Smooth muscle cell (in vitro differentiated cells): ENCODE measurements at regions not wholly inside any gene's neighbourhood (a gene's known extent, or its start where the extent isn't known, plus 50 kb on each side); places are given as distances from the start of the nearest gene placed in this dataset.

ENCODE experiments used
- DNase-seq: peaks from one replicate; lab custom pipeline; 2025; ENCODE audit not compliant: unreplicated experiment; lab: John Stamatoyannopoulos, UW
- H2AFZ ChIP-seq: fragments of 200-600 bp; sonication (generic); 2 replicates; pipeline ENCODE4 v1.6.0; 2016; ENCODE audit warnings: antibody characterized with exemption, low read depth, mild to moderate bottlenecking
- H3F3A ChIP-seq: fragments of 200-600 bp; sonication (generic); 2 replicates; pipeline ENCODE4 v1.6.0; 2017; ENCODE audit warnings: antibody characterized with exemption, low read depth
- H3K27ac ChIP-seq: fragments of 200-600 bp; sonication (generic); 2 replicates; pipeline ENCODE4 v1.5.1; 2016; ENCODE audit warnings: low read depth, mild to moderate bottlenecking
- H3K27me3 ChIP-seq: fragments of 200-600 bp; sonication (generic); 2 replicates; pipeline ENCODE4 v1.6.1; 2016; ENCODE audit warnings: low read depth, mild to moderate bottlenecking
- H3K36me3 ChIP-seq: fragments of 200-600 bp; sonication (generic); 2 replicates; pipeline ENCODE4 v1.5.1; 2016; ENCODE audit warnings: low read depth
- H3K4me1 ChIP-seq: fragments of 200-600 bp; sonication (generic); 2 replicates; pipeline ENCODE4 v1.5.1; 2016; ENCODE audit warnings: low read depth
- H3K4me2 ChIP-seq: fragments of 200-600 bp; sonication (generic); 2 replicates; pipeline ENCODE4 v1.6.0; 2016; ENCODE audit warnings: mild to moderate bottlenecking
- H3K4me3 ChIP-seq: fragments of 200-600 bp; sonication (generic); 2 replicates; pipeline ENCODE4 v1.5.1; 2016; ENCODE audit warnings: mild to moderate bottlenecking
- H3K79me2 ChIP-seq: fragments of 200-600 bp; sonication (generic); 2 replicates; pipeline ENCODE4 v1.6.0; 2016; ENCODE audit warnings: low read depth, mild to moderate bottlenecking
- H3K9ac ChIP-seq: fragments of 200-600 bp; sonication (generic); 2 replicates; pipeline ENCODE4 v1.6.0; 2016; ENCODE audit warnings: low read depth
- H3K9me3 ChIP-seq: fragments of 200-600 bp; sonication (generic); replicated peaks from 2 replicates; pipeline ENCODE4 v1.5.1; 2016; ENCODE audit warnings: low read depth
- H4K20me1 ChIP-seq: fragments of 200-600 bp; sonication (generic); 2 replicates; pipeline ENCODE4 v1.6.0; 2016; ENCODE audit warnings: low read depth
- WGBS: methylation state at CpG from one replicate; pipeline ENCODE4 v1.1.7; 2016; ENCODE audit warnings: low lambda C conversion rate; 5-methylcytosine and 5-hydroxymethylcytosine counted together
- TF ChIP-seq, protein P1 (sequence below): fragments of 200-600 bp; sonication (generic); IDR thresholded peaks from 2 replicates; pipeline ENCODE4 v1.5.1; 2017; ENCODE audit warnings: borderline replicate concordance, mild to moderate bottlenecking, antibody characterized with exemption; ENCODE audit not compliant: insufficient read depth, poor library complexity, severe bottlenecking

DNA sequence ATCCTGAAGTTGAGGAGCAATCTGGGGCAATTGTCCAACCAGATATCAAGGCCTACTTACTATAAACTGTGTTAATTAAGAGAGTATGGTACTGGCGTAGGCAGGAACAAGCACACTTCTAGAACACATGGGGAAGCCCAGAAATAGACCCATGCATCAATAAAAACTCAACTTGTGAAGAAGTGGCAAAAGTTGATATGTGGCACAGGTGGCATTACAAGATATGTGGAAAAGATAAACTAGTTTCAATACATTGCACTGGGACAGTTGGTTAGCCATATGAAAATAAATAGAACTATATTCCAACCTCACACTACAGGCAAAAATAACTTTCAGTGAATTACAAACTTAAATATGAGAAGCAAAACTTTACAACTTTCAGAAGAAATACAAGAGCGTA lies 828.7 kb upstream of the LRRN3 start:
- Histone ChIP-seq H3K9me3 (no peaks in the 10 kb centered on the region), H3K4me2 (no peak overlapping the region), H3K27ac (no peak overlapping the region), H3K4me1 (no peaks in the 10 kb centered on the region), H3K9ac (no peak overlapping the region), H3K27me3 (no peaks in the 10 kb centered on the region), H3K79me2 (no peaks in the 10 kb centered on the region), H3F3A (no peaks in the 10 kb centered on the region), H4K20me1 (no peaks in the 10 kb centered on the region), H3K4me3 (no peak overlapping the region), H3K36me3 (no peaks in the 10 kb centered on the region), H2AFZ (no peak overlapping the region)
- 94% methylated on average over 2 of the region's 2 CpGs for WGBS
- TF ChIP-seq, protein P1, sequence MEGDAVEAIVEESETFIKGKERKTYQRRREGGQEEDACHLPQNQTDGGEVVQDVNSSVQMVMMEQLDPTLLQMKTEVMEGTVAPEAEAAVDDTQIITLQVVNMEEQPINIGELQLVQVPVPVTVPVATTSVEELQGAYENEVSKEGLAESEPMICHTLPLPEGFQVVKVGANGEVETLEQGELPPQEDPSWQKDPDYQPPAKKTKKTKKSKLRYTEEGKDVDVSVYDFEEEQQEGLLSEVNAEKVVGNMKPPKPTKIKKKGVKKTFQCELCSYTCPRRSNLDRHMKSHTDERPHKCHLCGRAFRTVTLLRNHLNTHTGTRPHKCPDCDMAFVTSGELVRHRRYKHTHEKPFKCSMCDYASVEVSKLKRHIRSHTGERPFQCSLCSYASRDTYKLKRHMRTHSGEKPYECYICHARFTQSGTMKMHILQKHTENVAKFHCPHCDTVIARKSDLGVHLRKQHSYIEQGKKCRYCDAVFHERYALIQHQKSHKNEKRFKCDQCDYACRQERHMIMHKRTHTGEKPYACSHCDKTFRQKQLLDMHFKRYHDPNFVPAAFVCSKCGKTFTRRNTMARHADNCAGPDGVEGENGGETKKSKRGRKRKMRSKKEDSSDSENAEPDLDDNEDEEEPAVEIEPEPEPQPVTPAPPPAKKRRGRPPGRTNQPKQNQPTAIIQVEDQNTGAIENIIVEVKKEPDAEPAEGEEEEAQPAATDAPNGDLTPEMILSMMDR = no peak
- DNase-seq = no peak

DNA sequence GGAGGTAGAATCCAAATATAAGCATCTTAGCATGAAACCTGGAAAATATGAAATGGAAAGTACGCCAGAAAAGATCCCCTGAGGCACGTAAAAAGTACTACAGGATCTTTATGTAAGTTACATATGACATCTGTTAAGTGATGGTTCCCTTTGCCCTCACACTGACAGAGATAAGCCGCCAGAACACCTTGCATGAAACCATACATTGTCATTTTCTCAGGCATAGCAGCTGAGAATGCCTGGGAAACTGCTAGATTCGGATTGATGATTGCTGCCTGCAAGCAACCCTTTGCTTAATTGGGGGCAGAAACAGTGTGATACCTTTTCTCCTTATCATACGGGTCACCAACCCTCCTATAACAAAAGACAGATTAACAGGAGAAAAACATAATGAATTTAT lies 826.6 kb upstream of the LRRN3 start:
- Histone ChIP-seq H3K4me1 (no peaks in the 10 kb centered on the region), H3K9me3 (no peaks in the 10 kb centered on the region), H3K36me3 (no peaks in the 10 kb centered on the region), H4K20me1 (no peaks in the 10 kb centered on the region), H3K4me2 (no peak overlapping the region), H3F3A (no peaks in the 10 kb centered on the region), H2AFZ (no peak overlapping the region), H3K79me2 (no peaks in the 10 kb centered on the region), H3K27ac (no peak overlapping the region), H3K4me3 (no peak overlapping the region), H3K27me3 (no peaks in the 10 kb centered on the region), H3K9ac (no peak overlapping the region)
- no peak for DNase-seq
- 90% methylated on average over 5 of the region's 5 CpGs for WGBS
- TF ChIP-seq, protein P1 = no peak

DNA sequence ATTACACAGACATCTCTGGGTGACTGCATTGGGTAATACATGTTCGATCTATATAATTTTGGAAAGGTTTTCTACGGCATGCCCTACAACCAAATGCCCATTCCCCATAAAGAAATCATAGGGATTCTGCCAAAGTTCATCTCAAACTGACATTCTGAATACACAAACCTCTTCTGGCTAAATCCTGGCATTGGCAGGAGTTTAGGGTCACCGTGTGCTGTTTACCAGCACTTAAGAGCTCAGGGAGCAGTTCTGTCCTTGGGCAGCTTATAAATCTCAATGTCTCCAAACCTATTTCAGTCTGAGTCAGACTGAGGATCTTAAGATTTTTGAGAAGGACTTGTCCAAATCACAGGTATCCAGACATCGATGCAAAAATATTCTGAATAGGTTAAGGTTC lies 809.6 kb upstream of the LRRN3 start:
- Histone ChIP-seq H3K36me3 (no peaks in the 10 kb centered on the region), H3K27ac (no peak overlapping the region), H3K79me2 (no peaks in the 10 kb centered on the region), H3K27me3 (no peaks in the 10 kb centered on the region), H3K4me1 (no peaks in the 10 kb centered on the region), H4K20me1 (no peaks in the 10 kb centered on the region), H3F3A (no peaks in the 10 kb centered on the region), H3K4me3 (no peak overlapping the region), H2AFZ (no peak overlapping the region), H3K9me3 (no peaks in the 10 kb centered on the region), H3K4me2 (no peak overlapping the region), H3K9ac (no peak overlapping the region)
- DNase-seq = no peak
- WGBS = 80% methylated on average over 4 of the region's 4 CpGs
- TF ChIP-seq, protein P1 = no peak

DNA sequence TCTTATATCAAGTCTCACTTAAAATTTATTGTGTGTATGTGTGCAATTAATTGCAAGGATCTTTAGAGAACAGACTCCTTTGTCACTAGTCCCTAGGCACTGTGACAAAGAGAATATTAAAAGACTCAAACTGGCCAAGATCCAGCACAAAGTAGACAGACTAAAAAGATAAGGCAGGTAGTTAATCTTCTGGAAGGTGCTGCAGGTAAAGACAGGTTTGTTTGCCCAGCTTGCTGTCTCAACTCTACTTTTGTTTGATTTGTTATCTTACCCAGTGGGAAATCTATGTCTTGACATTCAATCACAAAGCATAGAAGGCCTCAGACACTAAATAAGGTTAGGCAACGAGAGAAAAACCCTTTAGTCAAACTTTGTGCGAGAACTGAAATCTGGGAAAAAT lies 807.9 kb upstream of the LRRN3 start:
- WGBS = 76% methylated on average over 2 of the region's 2 CpGs
- Histone ChIP-seq H3K9me3 (no peaks in the 10 kb centered on the region), H3K27me3 (no peaks in the 10 kb centered on the region), H3K27ac (no peak overlapping the region), H2AFZ (no peak overlapping the region), H3K36me3 (no peaks in the 10 kb centered on the region), H3K4me3 (no peak overlapping the region), H3F3A (no peaks in the 10 kb centered on the region), H3K4me1 (no peaks in the 10 kb centered on the region), H4K20me1 (no peaks in the 10 kb centered on the region), H3K79me2 (no peaks in the 10 kb centered on the region), H3K9ac (no peak overlapping the region), H3K4me2 (no peak overlapping the region)
- TF ChIP-seq, protein P1 = no peak
- no peak for DNase-seq
